Smooth muscle cell (in vitro differentiated cells): ENCODE measurements at regions not wholly inside any gene's neighbourhood (a gene's known extent, or its start where the extent isn't known, plus 50 kb on each side); places are given as distances from the start of the nearest gene placed in this dataset.

Source experiments
- DNase-seq: peaks from one replicate; lab custom pipeline; 2025; ENCODE audit not compliant: unreplicated experiment; lab: John Stamatoyannopoulos, UW
- H2AFZ ChIP-seq: fragments of 200-600 bp; sonication (generic); 2 replicates; pipeline ENCODE4 v1.6.0; 2016; ENCODE audit warnings: antibody characterized with exemption, low read depth, mild to moderate bottlenecking
- H3F3A ChIP-seq: fragments of 200-600 bp; sonication (generic); 2 replicates; pipeline ENCODE4 v1.6.0; 2017; ENCODE audit warnings: antibody characterized with exemption, low read depth
- H3K27ac ChIP-seq: fragments of 200-600 bp; sonication (generic); 2 replicates; pipeline ENCODE4 v1.5.1; 2016; ENCODE audit warnings: low read depth, mild to moderate bottlenecking
- H3K27me3 ChIP-seq: fragments of 200-600 bp; sonication (generic); 2 replicates; pipeline ENCODE4 v1.6.1; 2016; ENCODE audit warnings: low read depth, mild to moderate bottlenecking
- H3K36me3 ChIP-seq: fragments of 200-600 bp; sonication (generic); 2 replicates; pipeline ENCODE4 v1.5.1; 2016; ENCODE audit warnings: low read depth
- H3K4me1 ChIP-seq: fragments of 200-600 bp; sonication (generic); 2 replicates; pipeline ENCODE4 v1.5.1; 2016; ENCODE audit warnings: low read depth
- H3K4me2 ChIP-seq: fragments of 200-600 bp; sonication (generic); 2 replicates; pipeline ENCODE4 v1.6.0; 2016; ENCODE audit warnings: mild to moderate bottlenecking
- H3K4me3 ChIP-seq: fragments of 200-600 bp; sonication (generic); 2 replicates; pipeline ENCODE4 v1.5.1; 2016; ENCODE audit warnings: mild to moderate bottlenecking
- H3K79me2 ChIP-seq: fragments of 200-600 bp; sonication (generic); 2 replicates; pipeline ENCODE4 v1.6.0; 2016; ENCODE audit warnings: low read depth, mild to moderate bottlenecking
- H3K9ac ChIP-seq: fragments of 200-600 bp; sonication (generic); 2 replicates; pipeline ENCODE4 v1.6.0; 2016; ENCODE audit warnings: low read depth
- H3K9me3 ChIP-seq: fragments of 200-600 bp; sonication (generic); replicated peaks from 2 replicates; pipeline ENCODE4 v1.5.1; 2016; ENCODE audit warnings: low read depth
- H4K20me1 ChIP-seq: fragments of 200-600 bp; sonication (generic); 2 replicates; pipeline ENCODE4 v1.6.0; 2016; ENCODE audit warnings: low read depth
- CTCF ChIP-seq: fragments of 200-600 bp; sonication (generic); IDR thresholded peaks from 2 replicates; pipeline ENCODE4 v1.5.1; 2017; ENCODE audit warnings: borderline replicate concordance, mild to moderate bottlenecking, antibody characterized with exemption; ENCODE audit not compliant: insufficient read depth, poor library complexity, severe bottlenecking
- WGBS: methylation state at CpG from one replicate; pipeline ENCODE4 v1.1.7; 2016; ENCODE audit warnings: low lambda C conversion rate; 5-methylcytosine and 5-hydroxymethylcytosine counted together

- 42% methylated on average over 2 of the region's 2 CpGs for WGBS
- no peaks in the 10 kb centered on the region for H4K20me1 ChIP-seq
- DNase-seq: no peak
- H3F3A ChIP-seq: no peaks in the 10 kb centered on the region
- H3K36me3 ChIP-seq: no peaks in the 10 kb centered on the region
- no peak overlapping the region for H3K4me3 ChIP-seq
- H3K9ac ChIP-seq: peak overlapping the region; percentile 47
- TF ChIP-seq CTCF: no peak
- peak overlapping the region; percentile 6 for H3K4me2 ChIP-seq
- H3K4me1 ChIP-seq: no peaks in the 10 kb centered on the region
- H2AFZ ChIP-seq: no peak overlapping the region
- no peaks in the 10 kb centered on the region for H3K9me3 ChIP-seq
- no peaks in the 10 kb centered on the region for H3K27me3 ChIP-seq
- H3K27ac ChIP-seq: peak overlapping the region; percentile 90
- H3K79me2 ChIP-seq: no peaks in the 10 kb centered on the region
Measured at GRCh38 chr2:180655393-180655792, 325.0 kb upstream of the UBE2E3 start.

- Histone ChIP-seq H3K4me2 (no peak overlapping the region), H3K4me1 (no peaks in the 10 kb centered on the region), H3K4me3 (no peak overlapping the region), H3K79me2 (no peaks in the 10 kb centered on the region), H3K36me3 (no peaks in the 10 kb centered on the region), H4K20me1 (no peaks in the 10 kb centered on the region), H3K27me3 (no peaks in the 10 kb centered on the region), H2AFZ (no peak overlapping the region), H3F3A (no peaks in the 10 kb centered on the region), H3K9me3 (no peaks in the 10 kb centered on the region), H3K27ac (no peak overlapping the region), H3K9ac (no peak overlapping the region)
- no peak for TF ChIP-seq CTCF
- no peak for DNase-seq
Measured at GRCh38 chr2:180653481-180653880, 326.9 kb upstream of the UBE2E3 start.

GRCh38 chr2:180652794-180653193, 327.6 kb upstream of the UBE2E3 start:
- no peaks in the 10 kb centered on the region for H4K20me1 ChIP-seq
- no peaks in the 10 kb centered on the region for H3K27me3 ChIP-seq
- no peaks in the 10 kb centered on the region for H3K9me3 ChIP-seq
- no peak overlapping the region for H3K4me3 ChIP-seq
- TF ChIP-seq CTCF: no peak
- H3K4me1 ChIP-seq: no peaks in the 10 kb centered on the region
- H3F3A ChIP-seq: no peaks in the 10 kb centered on the region
- no peaks in the 10 kb centered on the region for H3K79me2 ChIP-seq
- no peak overlapping the region for H2AFZ ChIP-seq
- no peak for DNase-seq
- H3K36me3 ChIP-seq: no peaks in the 10 kb centered on the region
- no peak overlapping the region for H3K9ac ChIP-seq
- H3K4me2 ChIP-seq: no peak overlapping the region
- H3K27ac ChIP-seq: no peak overlapping the region

GRCh38 chr2:180651596-180651995, 328.8 kb upstream of the UBE2E3 start:
- Histone ChIP-seq H2AFZ (no peak overlapping the region), H3K27ac (no peak overlapping the region), H3K27me3 (no peaks in the 10 kb centered on the region), H3K9ac (no peak overlapping the region), H3K4me1 (no peaks in the 10 kb centered on the region), H3K79me2 (no peaks in the 10 kb centered on the region), H3K9me3 (no peaks in the 10 kb centered on the region), H3K36me3 (no peaks in the 10 kb centered on the region), H3K4me3 (no peak overlapping the region), H4K20me1 (no peaks in the 10 kb centered on the region), H3K4me2 (no peak overlapping the region), H3F3A (no peaks in the 10 kb centered on the region)
- no peak for DNase-seq
- WGBS: 86% methylated on average over 8 of the region's 8 CpGs
- TF ChIP-seq CTCF: no peak
